Uterus (tissue), 3 donors: ENCODE measurements at regions not wholly inside any gene's neighbourhood (a gene's known extent, or its start where the extent isn't known, plus 50 kb on each side); places are given as distances from the start of the nearest gene placed in this dataset.

Source experiments
- DNase-seq, 2 donors: peaks; one replicate each; pipeline ENCODE4 v3.0.0-alpha.2; 2019 to 2020
- H3K27ac ChIP-seq, 2 donors: fragments of 200-600 bp; sonication (generic); 1 replicate in 1 of 2; 2 replicates in 1 of 2; pipeline ENCODE4 v1.5.1; 2016 to 2018
- H3K27me3 ChIP-seq, 2 donors: fragments of 200-600 bp; sonication (generic); one replicate each; pipeline ENCODE4 v1.5.1; 2018 to 2019; ENCODE audit warnings: control low read depth in 1 of 2
- H3K36me3 ChIP-seq, 2 donors: fragments of 200-600 bp; sonication (generic); one replicate each; pipeline ENCODE4 v1.5.1; 2019; ENCODE audit warnings: control low read depth in 1 of 2
- H3K4me1 ChIP-seq, 2 donors: fragments of 200-600 bp; sonication (generic); one replicate each; pipeline ENCODE4 v1.5.1; 2018 to 2019; ENCODE audit warnings: control low read depth in 1 of 2
- H3K4me3 ChIP-seq, 2 donors: fragments of 200-600 bp; sonication (generic); 1 replicate in 1 of 2; 2 replicates in 1 of 2; pipeline ENCODE4 v1.5.1; 2018 to 2019; ENCODE audit warnings: mild to moderate bottlenecking in 1 of 2
- H3K9me3 ChIP-seq, 2 donors: fragments of 200-600 bp; sonication (generic); one replicate each; pipeline ENCODE4 v1.5.1; 2019; ENCODE audit warnings: control low read depth in 1 of 2
- CTCF ChIP-seq, 4 experiments: fragments of 200-600 bp in 2 of 4; fragments of 450-650 bp in 2 of 4; sonication (generic) in 2 of 4; IDR thresholded peaks; one replicate each; pipeline ENCODE4 v1.5.1; 2016 to 2019; ENCODE audit warnings: antibody characterized with exemption in 4 of 4, mild to moderate bottlenecking in 2 of 4, moderate library complexity in 1 of 4
- POLR2A ChIP-seq, 2 donors: fragments of 450-650 bp; IDR thresholded peaks; one replicate each; pipeline ENCODE4 v1.6.1; 2016; ENCODE audit warnings: antibody characterized with exemption in 2 of 2, mild to moderate bottlenecking in 1 of 2, moderate library complexity in 1 of 2
- intact Hi-C: fragments of 100-400 bp; cut with DNase I; formaldehyde crosslinking; loops from one replicate; pipeline ENCODE4 v1.15.1; 2023; ENCODE audit warnings: low total_unique reads
- donor health status: DM: yes; HTN: yes; CAD: no.

- H3K27ac ChIP-seq: no peak overlapping the region
- H3K4me3 ChIP-seq: no peak overlapping the region
- DNase-seq: no peak
- H3K9me3 ChIP-seq: no peaks in the 10 kb centered on the region
- H3K36me3 ChIP-seq: no peaks in the 10 kb centered on the region
- intact Hi-C loops: no loop called here
- H3K27me3 ChIP-seq: no peaks in the 10 kb centered on the region
- no peak for TF ChIP-seq POLR2A (IDR thresholded peaks at IDR 0.05)
- TF ChIP-seq CTCF (IDR thresholded peaks at IDR 0.05): no peak
- no peaks in the 10 kb centered on the region for H3K4me1 ChIP-seq
These were observed 1485.3 kb upstream of the TENM3 start for GRCh38 chr4:180757927-180758326.

GRCh38 chr4:180766045-180766444, 1477.2 kb upstream of the TENM3 start:
- intact Hi-C loops: no loop called here
- Histone ChIP-seq H3K9me3 (no peaks in the 10 kb centered on the region), H3K36me3 (no peaks in the 10 kb centered on the region), H3K27me3 (no peaks in the 10 kb centered on the region), H3K4me3 (no peak overlapping the region), H3K4me1 (no peaks in the 10 kb centered on the region), H3K27ac (no peak overlapping the region)
- no peak for DNase-seq
- TF ChIP-seq POLR2A (IDR thresholded peaks at IDR 0.05) (no peak), CTCF (IDR thresholded peaks at IDR 0.05) (no peak)

GRCh38 chr4:180766944-180767729, 1476.1 kb upstream of the TENM3 start:
- no peak for DNase-seq
- H3K4me1 ChIP-seq: no peaks in the 10 kb centered on the region
- H3K27ac ChIP-seq: no peak overlapping the region
- H3K9me3 ChIP-seq: no peaks in the 10 kb centered on the region
- no peaks in the 10 kb centered on the region for H3K27me3 ChIP-seq
- no peak overlapping the region for H3K4me3 ChIP-seq
- intact Hi-C loops: no loop called here
- TF ChIP-seq CTCF (IDR thresholded peaks at IDR 0.05) (no peak), POLR2A (IDR thresholded peaks at IDR 0.05) (no peak)
- no peaks in the 10 kb centered on the region for H3K36me3 ChIP-seq

GRCh38 chr4:180768610-180769009, 1474.6 kb upstream of the TENM3 start:
- TF ChIP-seq CTCF (IDR thresholded peaks at IDR 0.05): no peak
- TF ChIP-seq POLR2A (IDR thresholded peaks at IDR 0.05): no peak

GRCh38 chr4:180769791-180770190, 1473.4 kb upstream of the TENM3 start:
- Histone ChIP-seq H3K27ac (no peak overlapping the region), H3K9me3 (no peaks in the 10 kb centered on the region), H3K4me3 (no peak overlapping the region), H3K36me3 (no peaks in the 10 kb centered on the region), H3K27me3 (no peaks in the 10 kb centered on the region), H3K4me1 (no peaks in the 10 kb centered on the region)
- no peak for TF ChIP-seq POLR2A (IDR thresholded peaks at IDR 0.05)
- TF ChIP-seq CTCF (IDR thresholded peaks at IDR 0.05): no peak
- no peak for DNase-seq
- intact Hi-C loops: no loop called here

More at GRCh38 chr4:180768610-180769009, 1474.6 kb upstream of the TENM3 start:
- intact Hi-C loops: no loop called here
- no peak overlapping the region for H3K27ac ChIP-seq
- H3K4me1 ChIP-seq: no peaks in the 10 kb centered on the region
- H3K36me3 ChIP-seq: no peaks in the 10 kb centered on the region
- no peak for DNase-seq
- no peak overlapping the region for H3K4me3 ChIP-seq
- no peaks in the 10 kb centered on the region for H3K27me3 ChIP-seq
- no peaks in the 10 kb centered on the region for H3K9me3 ChIP-seq
